ENCODE measurements at regions not wholly inside any gene's neighbourhood (a gene's known extent, or its start where the extent isn't known, plus 50 kb on each side); places are given as distances from the start of the nearest gene placed in this dataset.

DNA sequence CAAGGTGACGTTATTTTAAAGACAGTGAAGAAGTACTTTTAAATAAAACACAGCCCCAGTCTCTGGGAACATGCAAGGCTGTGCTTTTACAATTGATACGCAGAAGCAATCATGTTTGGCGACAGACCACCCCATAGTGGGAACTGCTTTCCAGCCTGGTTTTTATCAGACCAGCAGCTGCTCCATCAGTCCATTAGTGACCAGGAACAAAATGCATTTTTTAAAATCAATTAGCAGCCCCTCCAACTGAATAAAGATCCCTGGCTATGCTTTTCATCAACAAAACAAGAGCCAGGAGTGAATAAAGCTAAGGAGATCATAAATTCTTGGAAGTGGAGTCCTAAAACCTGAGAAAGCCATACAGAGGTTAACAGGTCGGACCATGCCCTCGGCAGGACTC lies 153.0 kb upstream of the TENM3 start:
- DNase-seq (ENCODE audit: low read depth) = no peak
- no peak overlapping the region for H3K4me3 ChIP-seq (ENCODE audit: low read depth, low read length)
- TF ChIP-seq, protein P1, sequence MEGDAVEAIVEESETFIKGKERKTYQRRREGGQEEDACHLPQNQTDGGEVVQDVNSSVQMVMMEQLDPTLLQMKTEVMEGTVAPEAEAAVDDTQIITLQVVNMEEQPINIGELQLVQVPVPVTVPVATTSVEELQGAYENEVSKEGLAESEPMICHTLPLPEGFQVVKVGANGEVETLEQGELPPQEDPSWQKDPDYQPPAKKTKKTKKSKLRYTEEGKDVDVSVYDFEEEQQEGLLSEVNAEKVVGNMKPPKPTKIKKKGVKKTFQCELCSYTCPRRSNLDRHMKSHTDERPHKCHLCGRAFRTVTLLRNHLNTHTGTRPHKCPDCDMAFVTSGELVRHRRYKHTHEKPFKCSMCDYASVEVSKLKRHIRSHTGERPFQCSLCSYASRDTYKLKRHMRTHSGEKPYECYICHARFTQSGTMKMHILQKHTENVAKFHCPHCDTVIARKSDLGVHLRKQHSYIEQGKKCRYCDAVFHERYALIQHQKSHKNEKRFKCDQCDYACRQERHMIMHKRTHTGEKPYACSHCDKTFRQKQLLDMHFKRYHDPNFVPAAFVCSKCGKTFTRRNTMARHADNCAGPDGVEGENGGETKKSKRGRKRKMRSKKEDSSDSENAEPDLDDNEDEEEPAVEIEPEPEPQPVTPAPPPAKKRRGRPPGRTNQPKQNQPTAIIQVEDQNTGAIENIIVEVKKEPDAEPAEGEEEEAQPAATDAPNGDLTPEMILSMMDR (IDR thresholded peaks at IDR 0.05; ENCODE audit: insufficient read depth, low read depth, low read length) = no peak

GRCh38 chr4:182091128-182091527 lies 152.1 kb upstream of the TENM3 start:
- TF ChIP-seq, protein P1 (IDR thresholded peaks at IDR 0.05; ENCODE audit: insufficient read depth, low read depth, low read length) = no peak
- H3K4me3 ChIP-seq (ENCODE audit: low read depth, low read length) = no peak overlapping the region
- DNase-seq (ENCODE audit: low read depth) = no peak

DNA sequence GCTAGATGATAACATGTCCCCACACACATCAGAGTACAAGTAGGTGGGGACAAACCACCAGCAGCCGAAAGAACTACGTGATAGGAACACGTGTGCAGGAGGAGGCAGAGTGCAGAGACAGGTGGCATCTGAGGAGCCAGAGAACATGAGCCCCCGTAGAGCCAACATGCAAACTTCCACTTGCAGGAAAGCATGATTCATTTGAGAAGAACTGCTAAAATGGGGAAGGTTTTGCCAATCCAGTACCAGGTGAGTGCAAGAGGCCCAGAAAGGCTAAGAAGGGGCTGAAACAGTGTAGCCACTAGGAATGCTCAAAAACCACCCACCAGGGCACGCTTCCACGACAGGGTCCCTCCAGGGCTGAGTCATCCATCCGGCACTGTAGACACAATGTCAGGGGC lies 149.8 kb upstream of the TENM3 start:
- TF ChIP-seq, protein P1 (IDR thresholded peaks at IDR 0.05; ENCODE audit: insufficient read depth, low read depth, low read length) = no peak
- DNase-seq (ENCODE audit: low read depth) = no peak
- H3K4me3 ChIP-seq (ENCODE audit: low read depth, low read length) = no peak overlapping the region

GRCh38 chr4:182093935-182094334 lies 149.3 kb upstream of the TENM3 start:
- DNase-seq (ENCODE audit: low read depth) = no peak
- H3K4me3 ChIP-seq (ENCODE audit: low read depth, low read length) = no peak overlapping the region
- TF ChIP-seq, protein P1 (IDR thresholded peaks at IDR 0.05; ENCODE audit: insufficient read depth, low read depth, low read length) = no peak

GRCh38 chr4:182101618-182102017 lies 141.6 kb upstream of the TENM3 start:
- H3K4me3 ChIP-seq (ENCODE audit: low read depth, low read length) = no peak overlapping the region
- TF ChIP-seq, protein P1 (IDR thresholded peaks at IDR 0.05; ENCODE audit: insufficient read depth, low read depth, low read length) = no peak
- no peak for DNase-seq (ENCODE audit: low read depth)

GRCh38 chr4:182102576-182102975 lies 140.6 kb upstream of the TENM3 start:
- TF ChIP-seq, protein P1 (IDR thresholded peaks at IDR 0.05; ENCODE audit: insufficient read depth, low read depth, low read length) = no peak
- H3K4me3 ChIP-seq (ENCODE audit: low read depth, low read length) = no peak overlapping the region
- DNase-seq (ENCODE audit: low read depth) = peak; percentile 1

- no peak for DNase-seq (ENCODE audit: low read depth)
- H3K4me3 ChIP-seq (ENCODE audit: low read depth, low read length) = no peak overlapping the region
- TF ChIP-seq, protein P1 (IDR thresholded peaks at IDR 0.05; ENCODE audit: insufficient read depth, low read depth, low read length) = no peak
Observed at GRCh38 chr4:182103614-182104319, 139.4 kb upstream of the TENM3 start.
